K562 (cell line): ENCODE measurements at regions not wholly inside any gene's neighbourhood (a gene's known extent, or its start where the extent isn't known, plus 50 kb on each side); places are given as distances from the start of the nearest gene placed in this dataset.

ENCODE experiments used
- ATAC-seq: fragments of 200-7000 bp; cut with Tn5 transposase; 3 replicates; pipeline ENCODE4 v1.9.1; 2020; ENCODE audit warnings: moderate library complexity
- BruUV-seq: library from RNA; stranded (reverse); fragments of 400-500 nt; replicated peaks from 2 replicates; lab custom pipeline; 2021; lab: Mats Ljungman, UMichigan
- CTCF ChIA-PET: fragments of 300-600 bp; formaldehyde crosslinking; extraction: SDS; loops from one replicate; lab custom pipeline; 2021; ENCODE audit warnings: low intra/inter-chr PET ratio; lab: Yijun Ruan, JAX
- POLR2A ChIA-PET: fragments of 300-600, 350-650 bp; sonication (Branson Sonifier 250); formaldehyde crosslinking; extraction: SDS; loops from one replicate; lab custom pipeline; 2021; ENCODE audit warnings: antibody characterized with exemption, inconsistent platforms; lab: Yijun Ruan, JAX
- DNase-seq, 4 experiments: peaks; one replicate each; pipeline versions ENCODE4 v3.0.0 to v3.0.0-alpha.2; 2011 to 2018; ENCODE audit warnings: low spot score in 3 of 4, mixed read lengths in 3 of 4; ENCODE audit errors: extremely low read depth in 1 of 4
- FAIRE-seq: peaks from 2 replicates; lab custom pipeline; 2011; peaks lifted over from hg19 to GRCh38; lab: Jason Lieb, UNC
- H2AFZ ChIP-seq: 2 replicates; pipeline ENCODE4 v1.6.0; 2011; ENCODE audit warnings: low read depth, low read length, control low read depth, inconsistent platforms
- H3K27ac ChIP-seq: fragments of 200-600 bp; 3 replicates; pipeline ENCODE4 v1.8.0; 2011; ENCODE audit warnings: low read depth, mild to moderate bottlenecking, control low read depth, inconsistent platforms, low read length, moderate library complexity, mixed read lengths; ENCODE audit errors: extremely low read depth
- H3K27me3 ChIP-seq, 2 experiments: fragments of 300-600 bp in 1 of 2; 2 replicates in 1 of 2; 3 replicates in 1 of 2; pipeline versions ENCODE4 v1.6.0 to v1.8.0; 2011; ENCODE audit warnings: inconsistent platforms in 2 of 2, low read length in 2 of 2, mild to moderate bottlenecking in 1 of 2, mixed read lengths in 1 of 2, moderate library complexity in 1 of 2; ENCODE audit not compliant: control insufficient read depth in 2 of 2, insufficient read depth in 2 of 2
- H3K36me3 ChIP-seq: fragments of 300-600 bp; 3 replicates; pipeline ENCODE4 v1.8.0; 2011; ENCODE audit warnings: mild to moderate bottlenecking, low read length, inconsistent platforms; ENCODE audit not compliant: control insufficient read depth, insufficient read depth
- H3K4me1 ChIP-seq, 2 experiments: fragments of 200-600 bp in 1 of 2; replicated peaks in 1 of 2; 2 replicates in 1 of 2; 3 replicates in 1 of 2; pipeline versions ENCODE4 v1.5.1 to v1.8.0; 2011; ENCODE audit warnings: inconsistent platforms in 2 of 2, low read length in 2 of 2, mild to moderate bottlenecking in 1 of 2, mixed read lengths in 1 of 2, moderate library complexity in 1 of 2; ENCODE audit not compliant: control insufficient read depth in 2 of 2, insufficient read depth in 2 of 2
- H3K4me2 ChIP-seq: 2 replicates; pipeline ENCODE4 v1.6.1; 2011; ENCODE audit warnings: low read length, control low read depth, inconsistent platforms, mixed read lengths; ENCODE audit not compliant: insufficient read depth
- H3K4me3 ChIP-seq: fragments of 200-600 bp; sonication (generic), shearing (Covaris generic); 2 replicates; pipeline ENCODE4 v1.5.1; 2016; ENCODE audit warnings: control low read depth, inconsistent platforms
- H3K79me2 ChIP-seq: fragments of 200-600 bp; 3 replicates; pipeline ENCODE4 v1.8.0; 2011; ENCODE audit warnings: low read length, inconsistent platforms; ENCODE audit not compliant: control insufficient read depth, insufficient read depth
- H3K9ac ChIP-seq, 2 experiments: 2 replicates each; pipeline versions ENCODE4 v1.6.0 to v1.6.1; 2011; ENCODE audit warnings: low read depth in 2 of 2, low read length in 2 of 2, control low read depth in 1 of 2, inconsistent platforms in 1 of 2, mild to moderate bottlenecking in 1 of 2, mixed read lengths in 1 of 2; ENCODE audit not compliant: insufficient read depth in 1 of 2
- H3K9me1 ChIP-seq: one replicate; pipeline ENCODE4 v1.6.0; 2011; ENCODE audit warnings: inconsistent platforms, mild to moderate bottlenecking, low read length, moderate library complexity; ENCODE audit not compliant: control insufficient read depth, insufficient read depth
- H3K9me3 ChIP-seq: replicated peaks from 2 replicates; pipeline ENCODE4 v1.5.1; 2011; ENCODE audit warnings: low read depth, low read length, inconsistent platforms; ENCODE audit not compliant: control insufficient read depth, insufficient read depth
- H4K20me1 ChIP-seq: replicated peaks from 2 replicates; pipeline ENCODE4 v1.6.1; 2011; ENCODE audit warnings: low read length, inconsistent platforms, mixed read lengths; ENCODE audit not compliant: control insufficient read depth, insufficient read depth
- BRF1 ChIP-seq: IDR thresholded peaks from 3 replicates; pipeline ENCODE4 v1.6.1; 2011; ENCODE audit warnings: borderline replicate concordance, mild to moderate bottlenecking; ENCODE audit not compliant: insufficient read length; ENCODE audit errors: extremely low read depth
- CCAR2 ChIP-seq: fragments of 200-400 bp; formaldehyde crosslinking; IDR thresholded peaks from 2 replicates; pipeline ENCODE4 v1.6.1; 2017; ENCODE audit warnings: mild to moderate bottlenecking, low read depth, low read length
- CREBBP ChIP-seq: IDR thresholded peaks from one replicate; pipeline ENCODE4 v1.6.1; 2012; ENCODE audit warnings: low read depth, mild to moderate bottlenecking, control low read depth, inconsistent platforms, low read length
- ERF ChIP-seq: fragments of 450-650 bp; formaldehyde crosslinking; IDR thresholded peaks from 2 replicates; pipeline ENCODE4 v1.4.0; 2020; ENCODE audit warnings: mild to moderate bottlenecking, mixed read lengths
- ETV6 ChIP-seq, 3 experiments: fragments of 150-350 bp in 1 of 3; sonication (generic) in 1 of 3; formaldehyde crosslinking in 1 of 3; IDR thresholded peaks; 2 replicates each; pipeline versions ENCODE4 v1.6.1 to v1.8.0; 2014 to 2022; ENCODE audit warnings: borderline replicate concordance in 2 of 3, low read depth in 2 of 3, antibody characterized with exemption in 1 of 3, low read length in 1 of 3, mild to moderate bottlenecking in 1 of 3, missing genetic modification reagents in 1 of 3
- FOXA3 ChIP-seq, 2 experiments: fragments of 450-650 bp in 1 of 2; sonication (generic) in 1 of 2; formaldehyde crosslinking; IDR thresholded peaks in 1 of 2; conservative IDR thresholded peaks in 1 of 2; 2 replicates each; pipeline versions ENCODE4 v1.4.0 to v1.8.0; 2020 to 2022; ENCODE audit warnings: mild to moderate bottlenecking in 2 of 2, missing genetic modification reagents in 1 of 2
- GTF2F1 ChIP-seq: IDR thresholded peaks from 2 replicates; pipeline ENCODE4 v1.6.1; 2011; ENCODE audit warnings: low read depth, low read length, improper control_type of control experiment
- MAFG ChIP-seq: fragments of 450-650 bp; conservative IDR thresholded peaks from 2 replicates; pipeline ENCODE4 v1.6.1; 2016; ENCODE audit warnings: missing genetic modification characterization, missing compliant biosample characterization
- MEF2D ChIP-seq: conservative IDR thresholded peaks from 2 replicates; pipeline ENCODE4 v1.6.1; 2016; ENCODE audit warnings: low read depth, missing genetic modification characterization, missing compliant biosample characterization
- NRF1 ChIP-seq, 2 experiments: fragments of 450-650 bp; IDR thresholded peaks in 1 of 2; conservative IDR thresholded peaks in 1 of 2; 2 replicates each; pipeline ENCODE4 v1.6.1; 2014; ENCODE audit warnings: mild to moderate bottlenecking in 2 of 2
- SP1 ChIP-seq: sonication (generic); formaldehyde crosslinking; IDR thresholded peaks from 2 replicates; pipeline ENCODE4 v1.8.1; 2022; ENCODE audit warnings: mild to moderate bottlenecking, missing genetic modification reagents
- TAF9B ChIP-seq: fragments of 450-650 bp; IDR thresholded peaks from 2 replicates; pipeline ENCODE4 v1.6.1; 2018; ENCODE audit warnings: mild to moderate bottlenecking; ENCODE audit not compliant: partially characterized antibody
- TEAD4 ChIP-seq, 2 experiments: sonication (generic) in 1 of 2; formaldehyde crosslinking in 1 of 2; IDR thresholded peaks; 2 replicates each; pipeline versions ENCODE4 v1.6.1 to v1.8.0; 2012 to 2022; ENCODE audit warnings: borderline replicate concordance in 1 of 2, inconsistent platforms in 1 of 2, low read length in 1 of 2, mild to moderate bottlenecking in 1 of 2, missing genetic modification reagents in 1 of 2
- TRIM24 ChIP-seq, 2 experiments: fragments of 450-650 bp; IDR thresholded peaks; 2 replicates each; pipeline ENCODE4 v1.6.1; 2016
- YY1 ChIP-seq, 3 experiments: IDR thresholded peaks; 2 replicates each; pipeline ENCODE4 v1.6.1; 2011; ENCODE audit warnings: low read length in 2 of 3, mild to moderate bottlenecking in 2 of 3, moderate library complexity in 2 of 3, borderline replicate concordance in 1 of 3, control low read depth in 1 of 3, low read depth in 1 of 3; ENCODE audit not compliant: insufficient read depth in 3 of 3, insufficient replicate concordance in 2 of 3, control insufficient read depth in 1 of 3, insufficient read length in 1 of 3; ENCODE audit errors: extremely low read depth in 1 of 3
- WGBS: fragments of 100-300 bp; shearing (Covaris generic); methylation state at CpG from one replicate; pipeline ENCODE4 v1.1.6; 2016; ENCODE audit warnings: low coverage, mixed read lengths; ENCODE audit not compliant: insufficient coverage; ENCODE audit errors: missing lambda C conversion rate; 5-methylcytosine and 5-hydroxymethylcytosine counted together
- in situ Hi-C: fragments of 300-500 bp; cut with MboI; formaldehyde crosslinking; loops from 4 replicates; pipeline ENCODE4 v1.15.0; 2018; ENCODE audit warnings: inconsistent platforms, mixed read lengths
- intact Hi-C: fragments of 100-400 bp; cut with micrococcal nuclease; formaldehyde crosslinking; loops from 2 replicates; pipeline ENCODE4 v1.14.2; 2022

- DNase-seq (no peak), FAIRE-seq (no peak), ATAC-seq (no peak)
- intact Hi-C loops, result no loop called here
- no peak overlapping the region for H2AFZ ChIP-seq
- H3K4me3 ChIP-seq, result no peak overlapping the region
- H4K20me1 ChIP-seq, result no peaks in the 10 kb centered on the region
- H3K27me3 ChIP-seq, result no peaks in the 10 kb centered on the region
- H3K9me3 ChIP-seq, result no peaks in the 10 kb centered on the region
- TF ChIP-seq SP1 (CRISPR knock-in tag), result no peak
- TF ChIP-seq YY1 (IDR thresholded peaks at IDR 0.05; ENCODE audit: borderline replicate concordance in 1 of 3, control insufficient read depth in 1 of 3, extremely low read depth in 1 of 3, insufficient read depth in 3 of 3, insufficient read length in 1 of 3, insufficient replicate concordance in 2 of 3, low read depth in 1 of 3, low read length in 2 of 3), result no peak
- TF ChIP-seq ERF (CRISPR knock-in tag), result no peak
- no peak for TF ChIP-seq CCAR2
- no peak for TF ChIP-seq NRF1 (conservative IDR thresholded peaks at IDR 0.05 in 1 of 2, IDR thresholded peaks at IDR 0.05 in 1 of 2)
- TF ChIP-seq ETV6 (IDR thresholded peaks at IDR 0.05; ENCODE audit: borderline replicate concordance in 1 of 2, low read depth in 2 of 2, low read length in 1 of 2), result no peak
- TF ChIP-seq ETV6 (CRISPR knock-in tag; IDR thresholded peaks at IDR 0.05; ENCODE audit: borderline replicate concordance), result no peak
- no peak for TF ChIP-seq TEAD4 (IDR thresholded peaks at IDR 0.05; ENCODE audit: low read length)
- no peak for TF ChIP-seq TEAD4 (CRISPR knock-in tag; IDR thresholded peaks at IDR 0.05; ENCODE audit: borderline replicate concordance)
- no peak for TF ChIP-seq GTF2F1
- TF ChIP-seq TAF9B, result no peak
- TF ChIP-seq MEF2D (tag), result no peak
- TF ChIP-seq FOXA3 (CRISPR knock-in tag; conservative IDR thresholded peaks at IDR 0.05 in 1 of 2, IDR thresholded peaks at IDR 0.05 in 1 of 2), result no peak
- TF ChIP-seq TRIM24 (IDR thresholded peaks at IDR 0.05), result no peak
- TF ChIP-seq MAFG, result no peak
- TF ChIP-seq BRF1, result no peak
- TF ChIP-seq CREBBP, result no peak
- H3K9me1 ChIP-seq, result no peaks in the 10 kb centered on the region
- CTCF ChIA-PET, result no interaction called here
- no peaks in the 10 kb centered on the region for H3K79me2 ChIP-seq
- no peak overlapping the region for H3K27ac ChIP-seq
- POLR2A ChIA-PET, result interaction anchor here (0.6 to 1.0 kb wide), 2 partner anchors 12 to 20 kb away, joined by 3 to 4 read pairs; no protein-coding TSS in a partner anchor
- no peak overlapping the region for H3K4me2 ChIP-seq
- peaks cover 0 to 4% of the 10 kb centered on the region in 2 experiments; a peak in 2 of 5 replicates for H3K4me1 ChIP-seq
- BruUV-seq, result no TSS peak
- H3K9ac ChIP-seq, result no peak overlapping the region
- 24% methylated on average over 3 of the region's 3 CpGs for WGBS
- in situ Hi-C loops, result no loop called here
- no peaks in the 10 kb centered on the region for H3K36me3 ChIP-seq
These were observed 87.6 kb downstream of the MARCHF4 start for GRCh38 chr2:216284708-216285107.
